Smooth muscle cell (in vitro differentiated cells): ENCODE measurements at regions not wholly inside any gene's neighbourhood (a gene's known extent, or its start where the extent isn't known, plus 50 kb on each side); places are given as distances from the start of the nearest gene placed in this dataset.

Experiments
- DNase-seq: peaks from one replicate; lab custom pipeline; 2025; ENCODE audit not compliant: unreplicated experiment; lab: John Stamatoyannopoulos, UW
- H2AFZ ChIP-seq: fragments of 200-600 bp; sonication (generic); 2 replicates; pipeline ENCODE4 v1.6.0; 2016; ENCODE audit warnings: antibody characterized with exemption, low read depth, mild to moderate bottlenecking
- H3F3A ChIP-seq: fragments of 200-600 bp; sonication (generic); 2 replicates; pipeline ENCODE4 v1.6.0; 2017; ENCODE audit warnings: antibody characterized with exemption, low read depth
- H3K27ac ChIP-seq: fragments of 200-600 bp; sonication (generic); 2 replicates; pipeline ENCODE4 v1.5.1; 2016; ENCODE audit warnings: low read depth, mild to moderate bottlenecking
- H3K27me3 ChIP-seq: fragments of 200-600 bp; sonication (generic); 2 replicates; pipeline ENCODE4 v1.6.1; 2016; ENCODE audit warnings: low read depth, mild to moderate bottlenecking
- H3K36me3 ChIP-seq: fragments of 200-600 bp; sonication (generic); 2 replicates; pipeline ENCODE4 v1.5.1; 2016; ENCODE audit warnings: low read depth
- H3K4me1 ChIP-seq: fragments of 200-600 bp; sonication (generic); 2 replicates; pipeline ENCODE4 v1.5.1; 2016; ENCODE audit warnings: low read depth
- H3K4me2 ChIP-seq: fragments of 200-600 bp; sonication (generic); 2 replicates; pipeline ENCODE4 v1.6.0; 2016; ENCODE audit warnings: mild to moderate bottlenecking
- H3K4me3 ChIP-seq: fragments of 200-600 bp; sonication (generic); 2 replicates; pipeline ENCODE4 v1.5.1; 2016; ENCODE audit warnings: mild to moderate bottlenecking
- H3K79me2 ChIP-seq: fragments of 200-600 bp; sonication (generic); 2 replicates; pipeline ENCODE4 v1.6.0; 2016; ENCODE audit warnings: low read depth, mild to moderate bottlenecking
- H3K9ac ChIP-seq: fragments of 200-600 bp; sonication (generic); 2 replicates; pipeline ENCODE4 v1.6.0; 2016; ENCODE audit warnings: low read depth
- H3K9me3 ChIP-seq: fragments of 200-600 bp; sonication (generic); replicated peaks from 2 replicates; pipeline ENCODE4 v1.5.1; 2016; ENCODE audit warnings: low read depth
- H4K20me1 ChIP-seq: fragments of 200-600 bp; sonication (generic); 2 replicates; pipeline ENCODE4 v1.6.0; 2016; ENCODE audit warnings: low read depth
- CTCF ChIP-seq: fragments of 200-600 bp; sonication (generic); IDR thresholded peaks from 2 replicates; pipeline ENCODE4 v1.5.1; 2017; ENCODE audit warnings: borderline replicate concordance, mild to moderate bottlenecking, antibody characterized with exemption; ENCODE audit not compliant: insufficient read depth, poor library complexity, severe bottlenecking
- WGBS: methylation state at CpG from one replicate; pipeline ENCODE4 v1.1.7; 2016; ENCODE audit warnings: low lambda C conversion rate; 5-methylcytosine and 5-hydroxymethylcytosine counted together

GRCh38 chr2:18131761-18132160, 253.3 kb downstream of the KCNS3 start:
- H3F3A ChIP-seq = no peaks in the 10 kb centered on the region
- no peak overlapping the region for H3K4me3 ChIP-seq
- H3K79me2 ChIP-seq = no peaks in the 10 kb centered on the region
- peaks cover 17% of the 10 kb centered on the region for H3K27me3 ChIP-seq
- H3K36me3 ChIP-seq = no peaks in the 10 kb centered on the region
- H3K9ac ChIP-seq = no peak overlapping the region
- DNase-seq = no peak
- H3K4me2 ChIP-seq = no peak overlapping the region
- TF ChIP-seq CTCF = no peak
- H3K9me3 ChIP-seq = no peaks in the 10 kb centered on the region
- H4K20me1 ChIP-seq = no peaks in the 10 kb centered on the region
- 25% methylated on average over 1 of the region's 1 CpG for WGBS
- no peak overlapping the region for H2AFZ ChIP-seq
- H3K4me1 ChIP-seq = no peaks in the 10 kb centered on the region
- no peak overlapping the region for H3K27ac ChIP-seq

- Histone ChIP-seq H3K79me2 (no peaks in the 10 kb centered on the region), H3F3A (no peaks in the 10 kb centered on the region), H3K4me1 (no peaks in the 10 kb centered on the region), H2AFZ (no peak overlapping the region), H3K9ac (no peak overlapping the region), H3K4me2 (no peak overlapping the region), H4K20me1 (no peaks in the 10 kb centered on the region), H3K27me3 (peaks cover 17% of the 10 kb centered on the region), H3K9me3 (no peaks in the 10 kb centered on the region), H3K36me3 (no peaks in the 10 kb centered on the region), H3K4me3 (no peak overlapping the region), H3K27ac (no peak overlapping the region)
- TF ChIP-seq CTCF = no peak
- no peak for DNase-seq
Observed at GRCh38 chr2:18129348-18129747, 250.9 kb downstream of the KCNS3 start.

- Histone ChIP-seq H3K4me3 (no peak overlapping the region), H3K27ac (no peak overlapping the region), H3F3A (no peaks in the 10 kb centered on the region), H3K4me1 (no peaks in the 10 kb centered on the region), H3K9me3 (no peaks in the 10 kb centered on the region), H3K4me2 (no peak overlapping the region), H3K36me3 (no peaks in the 10 kb centered on the region), H4K20me1 (no peaks in the 10 kb centered on the region), H2AFZ (no peak overlapping the region), H3K9ac (no peak overlapping the region), H3K79me2 (no peaks in the 10 kb centered on the region), H3K27me3 (peaks cover 17% of the 10 kb centered on the region)
- WGBS = 89% methylated on average over 1 of the region's 1 CpG
- no peak for DNase-seq
- no peak for TF ChIP-seq CTCF
Observed at GRCh38 chr2:18125303-18125702, 246.8 kb downstream of the KCNS3 start.

DNA sequence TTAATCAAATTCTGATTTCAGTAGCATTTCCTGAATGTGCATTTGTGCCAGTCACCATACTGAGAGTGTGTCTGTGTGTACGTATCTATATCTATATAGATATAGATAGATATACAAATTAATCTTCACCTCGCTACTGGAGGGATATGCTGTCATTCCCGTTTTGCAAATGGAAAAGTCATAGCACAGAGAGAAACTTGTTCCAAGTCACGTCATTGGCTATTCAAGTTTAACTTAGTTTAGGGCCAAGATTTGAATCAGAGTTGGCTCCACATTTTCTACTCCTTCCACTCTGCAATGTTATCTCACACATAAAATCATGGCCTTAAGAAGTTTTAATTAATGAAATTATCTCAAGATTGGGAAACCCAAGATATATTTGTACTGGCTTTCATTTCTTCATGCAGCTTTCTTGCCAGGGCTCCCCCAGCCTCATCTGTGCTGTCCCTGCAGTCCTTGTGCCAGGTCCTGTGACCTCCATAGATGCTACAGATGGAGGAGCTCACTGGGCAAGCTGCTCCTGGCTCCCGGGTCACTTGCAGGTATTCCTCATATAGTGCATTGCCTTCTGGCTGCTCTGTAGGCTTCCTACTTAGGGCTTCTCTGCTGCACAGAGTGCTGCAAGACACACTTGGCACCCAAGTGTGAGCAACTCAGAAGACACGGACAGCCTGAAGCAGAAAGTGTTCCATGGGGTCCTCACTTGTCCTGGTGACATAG, 245.8 kb downstream of the KCNS3 start:
- peaks cover 15% of the 10 kb centered on the region for H3K27me3 ChIP-seq
- H3K79me2 ChIP-seq = no peaks in the 10 kb centered on the region
- no peak overlapping the region for H2AFZ ChIP-seq
- TF ChIP-seq CTCF = no peak
- H3K4me2 ChIP-seq = no peak overlapping the region
- 81% methylated on average over 6 of the region's 6 CpGs for WGBS
- H3F3A ChIP-seq = no peaks in the 10 kb centered on the region
- H4K20me1 ChIP-seq = no peaks in the 10 kb centered on the region
- H3K9ac ChIP-seq = no peak overlapping the region
- H3K4me3 ChIP-seq = no peak overlapping the region
- no peaks in the 10 kb centered on the region for H3K9me3 ChIP-seq
- H3K27ac ChIP-seq = no peak overlapping the region
- no peak for DNase-seq
- H3K36me3 ChIP-seq = no peaks in the 10 kb centered on the region
- H3K4me1 ChIP-seq = no peaks in the 10 kb centered on the region
